Caco-2 (cell line): ENCODE measurements at regions not wholly inside any gene's neighbourhood (a gene's known extent, or its start where the extent isn't known, plus 50 kb on each side); places are given as distances from the start of the nearest gene placed in this dataset.
"Not testable (repeated sequence)": the region's sequence is repeated elsewhere in the genome, so short reads cannot be mapped to it uniquely, and the experiment has no call there.

ENCODE experiments used
- BruUV-seq: library from RNA; stranded (reverse); fragments of 400-500 nt; replicated peaks from 2 replicates; lab custom pipeline; 2021; lab: Mats Ljungman, UMichigan
- CTCF ChIA-PET: fragments of 300-600 bp; sonication (Branson Sonifier 250); formaldehyde crosslinking; loops from one replicate; lab custom pipeline; 2022; ENCODE audit warnings: antibody characterized with exemption; lab: Charles Lee
- POLR2A ChIA-PET: fragments of 300-600 bp; sonication (Branson Sonifier 250); formaldehyde crosslinking; loops from one replicate; lab custom pipeline; 2022; ENCODE audit warnings: antibody characterized with exemption; lab: Charles Lee
- DNase-seq, 2 experiments: peaks; one replicate each; pipeline versions ENCODE4 v3.0.0 to v3.0.0-alpha.2; 2020 to 2022
- H3K27me3 ChIP-seq: replicated peaks from 2 replicates; pipeline ENCODE4 v1.6.0; 2011; ENCODE audit warnings: low read length; ENCODE audit not compliant: control insufficient read depth, insufficient read depth
- H3K36me3 ChIP-seq: 2 replicates; pipeline ENCODE4 v1.5.1; 2011; ENCODE audit warnings: low read length; ENCODE audit not compliant: control insufficient read depth, insufficient read depth
- H3K4me1 ChIP-seq: fragments of 250-450 bp; sonication (Bioruptor Pico); 2 replicates; pipeline ENCODE4 v1.5.1; 2020; ENCODE audit warnings: mild to moderate bottlenecking
- H3K4me3 ChIP-seq: 2 replicates; pipeline ENCODE4 v1.5.1; 2011; ENCODE audit warnings: low read depth, mild to moderate bottlenecking, control low read depth, low read length
- H3K9me3 ChIP-seq: fragments of 250-450 bp; sonication (Bioruptor Pico); 2 replicates; pipeline ENCODE4 v1.5.1; 2020; ENCODE audit warnings: mild to moderate bottlenecking, moderate library complexity
- H3K27ac Mint-ChIP-seq: one replicate; pipeline ENCODE4 v1.8.0; 2022; ENCODE audit warnings: mixed read lengths; ENCODE audit not compliant: unreplicated experiment
- H3K27me3 Mint-ChIP-seq: one replicate; pipeline ENCODE4 v1.8.0; 2022; ENCODE audit warnings: mixed read lengths; ENCODE audit not compliant: insufficient read depth, unreplicated experiment
- H3K36me3 Mint-ChIP-seq: one replicate; pipeline ENCODE4 v1.8.0; 2022; ENCODE audit warnings: mild to moderate bottlenecking, mixed read lengths; ENCODE audit not compliant: insufficient read depth, unreplicated experiment
- H3K4me1 Mint-ChIP-seq: one replicate; pipeline ENCODE4 v1.8.0; 2022; ENCODE audit warnings: low read depth, mixed read lengths; ENCODE audit not compliant: unreplicated experiment
- H3K4me3 Mint-ChIP-seq: one replicate; pipeline ENCODE4 v1.8.0; 2022; ENCODE audit warnings: mild to moderate bottlenecking, moderate library complexity, mixed read lengths; ENCODE audit not compliant: unreplicated experiment
- H3K9me3 Mint-ChIP-seq: one replicate; pipeline ENCODE4 v1.8.0; 2022; ENCODE audit warnings: mixed read lengths; ENCODE audit not compliant: unreplicated experiment
- intact Hi-C: fragments of 100-400 bp; cut with micrococcal nuclease; formaldehyde crosslinking; loops from one replicate; pipeline ENCODE4 v1.10.0; 2022; ENCODE audit not compliant: unreplicated experiment
- TF ChIP-seq, protein P1 (sequence below), 2 experiments: fragments of 200-600 bp in 1 of 2; IDR thresholded peaks; 1 replicate in 1 of 2; 2 replicates in 1 of 2; pipeline versions ENCODE4 v1.5.1 to v1.8.0; 2011 to 2022; ENCODE audit warnings: antibody characterized with exemption in 1 of 2, control low read depth in 1 of 2, inconsistent platforms in 1 of 2, low read depth in 1 of 2, low read length in 1 of 2, mild to moderate bottlenecking in 1 of 2, moderate library complexity in 1 of 2; ENCODE audit not compliant: insufficient read depth in 1 of 2, severe bottlenecking in 1 of 2, unreplicated experiment in 1 of 2

DNA sequence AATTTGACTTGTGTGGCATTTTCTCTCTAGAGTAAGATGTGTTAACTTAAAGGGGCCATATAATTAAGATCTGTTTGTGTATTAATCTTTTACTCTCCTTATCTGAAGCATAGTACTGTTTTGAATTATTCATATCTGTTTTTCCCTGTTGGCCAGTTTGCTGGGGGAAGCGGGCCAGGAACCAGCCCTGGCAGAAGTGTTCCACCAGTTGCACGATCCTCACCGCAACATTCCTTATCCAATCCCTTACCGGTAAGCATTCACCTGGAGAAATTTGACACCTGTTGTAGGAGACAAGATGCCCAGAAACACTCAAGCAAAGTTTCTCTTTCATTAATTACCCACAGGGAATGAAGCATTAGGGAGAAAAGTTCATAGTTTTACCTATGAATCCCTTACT is 92.2 kb upstream of the GARIN1A start:
- H3K9me3 Mint-ChIP-seq, H3K36me3 ChIP-seq, BruUV-seq, H3K4me1 ChIP-seq, H3K27ac Mint-ChIP-seq, H3K4me3 ChIP-seq, H3K4me3 Mint-ChIP-seq, DNase-seq, CTCF ChIA-PET, H3K9me3 ChIP-seq, H3K27me3 ChIP-seq, H3K27me3 Mint-ChIP-seq, POLR2A ChIA-PET, H3K4me1 Mint-ChIP-seq, intact Hi-C loops: not testable (repeated sequence)
- peaks cover 33% of the 10 kb centered on the region for H3K36me3 Mint-ChIP-seq

DNA sequence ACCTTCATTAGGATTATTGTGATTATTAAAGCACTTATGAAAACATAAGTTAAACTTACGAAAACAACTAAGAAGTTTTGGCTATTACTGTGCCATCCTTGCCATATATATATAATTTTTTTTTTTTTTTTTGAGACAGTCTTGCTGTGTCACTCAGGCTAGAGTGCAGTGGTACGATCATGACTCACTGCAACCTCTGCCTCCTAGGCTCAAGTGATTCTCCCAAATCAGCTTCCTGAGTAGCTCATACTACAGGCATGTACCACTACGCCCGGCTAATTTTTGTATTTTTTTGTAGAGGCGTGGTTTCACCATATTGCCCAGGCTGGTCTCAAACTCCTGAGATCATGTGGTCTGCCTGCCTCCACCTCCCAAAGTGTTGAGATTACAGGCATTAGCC is 91.0 kb upstream of the GARIN1A start:
- H3K4me1 Mint-ChIP-seq, H3K4me1 ChIP-seq, POLR2A ChIA-PET, H3K27ac Mint-ChIP-seq, H3K9me3 ChIP-seq, H3K27me3 ChIP-seq, DNase-seq, H3K27me3 Mint-ChIP-seq, H3K9me3 Mint-ChIP-seq, CTCF ChIA-PET, H3K4me3 Mint-ChIP-seq, H3K36me3 ChIP-seq, H3K4me3 ChIP-seq, BruUV-seq, intact Hi-C loops: not testable (repeated sequence)
- peaks cover 35% of the 10 kb centered on the region for H3K36me3 Mint-ChIP-seq

DNA sequence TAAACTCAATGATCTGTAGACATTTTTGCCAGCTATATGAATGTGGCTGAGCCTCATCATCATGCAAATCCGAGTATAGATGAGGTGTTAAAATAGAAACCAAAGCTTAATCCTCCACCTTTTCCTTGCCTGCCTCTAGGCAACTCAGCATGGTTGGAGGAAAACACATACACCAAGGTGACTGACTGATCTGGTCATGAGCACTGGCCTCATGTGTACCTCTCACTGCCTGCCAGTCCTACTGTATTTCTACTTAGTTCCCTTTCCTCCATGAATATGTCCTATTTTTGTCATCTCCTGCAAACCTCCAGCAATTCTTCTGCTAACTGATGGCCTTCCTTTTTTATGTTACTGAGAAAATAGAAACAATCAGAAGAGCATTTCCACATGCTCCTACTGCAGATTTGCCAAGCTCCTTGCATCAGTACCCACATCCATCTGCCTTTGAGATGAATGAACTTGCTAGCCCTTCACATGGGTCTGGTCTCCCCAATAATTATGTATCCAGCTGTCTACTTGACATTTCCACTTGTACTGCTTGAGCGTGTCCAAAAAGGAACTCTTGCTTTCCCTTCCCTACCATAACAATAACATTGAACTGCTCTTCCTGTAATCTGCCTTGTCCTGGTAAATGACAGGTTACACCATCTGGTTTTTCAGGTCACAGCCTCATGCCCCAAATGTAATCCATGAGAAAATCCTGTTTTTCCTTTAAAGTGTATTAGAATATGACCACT is 90.1 kb upstream of the GARIN1A start:
- DNase-seq, H3K4me3 Mint-ChIP-seq, H3K27me3 ChIP-seq, H3K4me3 ChIP-seq, H3K4me1 Mint-ChIP-seq, CTCF ChIA-PET, H3K4me1 ChIP-seq, BruUV-seq, H3K27me3 Mint-ChIP-seq, H3K9me3 ChIP-seq, H3K27ac Mint-ChIP-seq, H3K36me3 ChIP-seq, intact Hi-C loops, H3K9me3 Mint-ChIP-seq, POLR2A ChIA-PET: not testable (repeated sequence)
- H3K36me3 Mint-ChIP-seq: peaks cover 44% of the 10 kb centered on the region

DNA sequence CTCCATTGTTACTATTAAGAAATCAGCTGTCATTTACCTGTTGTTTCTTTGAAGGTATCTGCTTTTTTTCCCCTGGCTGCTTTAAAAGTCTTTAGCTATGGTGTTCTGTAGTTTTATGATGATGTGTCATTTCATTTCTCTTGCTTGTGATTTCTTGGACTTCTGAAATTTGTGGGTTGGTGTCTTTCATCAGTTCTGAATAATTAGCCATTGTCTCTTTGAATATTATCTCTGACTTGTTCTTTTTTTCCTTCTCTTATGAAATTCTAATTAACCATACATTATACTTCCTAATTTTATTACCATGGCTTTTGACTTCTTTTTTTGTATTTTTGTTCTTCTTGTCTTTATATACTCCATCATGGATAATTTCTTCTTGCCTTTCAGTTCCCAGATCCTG is 85.4 kb upstream of the GARIN1A start:
- H3K27me3 Mint-ChIP-seq, H3K4me3 ChIP-seq, BruUV-seq, H3K27me3 ChIP-seq, H3K4me3 Mint-ChIP-seq, H3K4me1 Mint-ChIP-seq, H3K27ac Mint-ChIP-seq, CTCF ChIA-PET, H3K9me3 ChIP-seq, POLR2A ChIA-PET, H3K36me3 ChIP-seq, H3K4me1 ChIP-seq, H3K9me3 Mint-ChIP-seq, intact Hi-C loops, DNase-seq: not testable (repeated sequence)
- peaks cover 66% of the 10 kb centered on the region for H3K36me3 Mint-ChIP-seq

DNA sequence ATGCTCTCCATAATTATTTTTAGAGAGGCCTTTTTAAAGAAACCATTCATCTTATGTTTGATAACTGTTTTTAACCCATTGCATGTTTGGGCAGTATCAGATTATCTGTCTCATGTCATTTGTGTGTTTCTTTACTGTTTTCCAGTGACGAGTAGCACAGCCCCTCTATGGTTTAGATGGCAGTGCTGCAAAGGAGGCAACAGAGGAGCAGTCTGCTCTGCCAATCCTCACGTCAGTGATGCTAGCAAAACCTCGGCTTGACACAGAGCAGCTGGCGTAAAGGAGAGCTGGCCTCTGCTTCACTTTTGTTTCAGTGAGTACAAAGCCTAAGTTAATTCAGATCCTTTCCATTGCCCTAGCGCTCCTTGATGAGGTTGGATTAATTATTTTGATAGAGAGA is 80.4 kb upstream of the GARIN1A start:
- Histone ChIP-seq H3K4me3 (no peak overlapping the region), H3K36me3 (no peaks in the 10 kb centered on the region; the same call in 1 of the 2 replicates), H3K4me1 (no peaks in the 10 kb centered on the region), H3K27me3 (no peaks in the 10 kb centered on the region), H3K9me3 (no peaks in the 10 kb centered on the region)
- ChIA-PET POLR2A (no interaction called here), CTCF (no interaction called here)
- Mint-ChIP-seq H3K9me3 (no peaks in the 10 kb centered on the region), H3K4me3 (no peak overlapping the region), H3K36me3 (peaks cover 61% of the 10 kb centered on the region), H3K27ac (no peak overlapping the region), H3K4me1 (peaks cover 13% of the 10 kb centered on the region), H3K27me3 (no peaks in the 10 kb centered on the region)
- TF ChIP-seq, protein P1, sequence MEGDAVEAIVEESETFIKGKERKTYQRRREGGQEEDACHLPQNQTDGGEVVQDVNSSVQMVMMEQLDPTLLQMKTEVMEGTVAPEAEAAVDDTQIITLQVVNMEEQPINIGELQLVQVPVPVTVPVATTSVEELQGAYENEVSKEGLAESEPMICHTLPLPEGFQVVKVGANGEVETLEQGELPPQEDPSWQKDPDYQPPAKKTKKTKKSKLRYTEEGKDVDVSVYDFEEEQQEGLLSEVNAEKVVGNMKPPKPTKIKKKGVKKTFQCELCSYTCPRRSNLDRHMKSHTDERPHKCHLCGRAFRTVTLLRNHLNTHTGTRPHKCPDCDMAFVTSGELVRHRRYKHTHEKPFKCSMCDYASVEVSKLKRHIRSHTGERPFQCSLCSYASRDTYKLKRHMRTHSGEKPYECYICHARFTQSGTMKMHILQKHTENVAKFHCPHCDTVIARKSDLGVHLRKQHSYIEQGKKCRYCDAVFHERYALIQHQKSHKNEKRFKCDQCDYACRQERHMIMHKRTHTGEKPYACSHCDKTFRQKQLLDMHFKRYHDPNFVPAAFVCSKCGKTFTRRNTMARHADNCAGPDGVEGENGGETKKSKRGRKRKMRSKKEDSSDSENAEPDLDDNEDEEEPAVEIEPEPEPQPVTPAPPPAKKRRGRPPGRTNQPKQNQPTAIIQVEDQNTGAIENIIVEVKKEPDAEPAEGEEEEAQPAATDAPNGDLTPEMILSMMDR (IDR thresholded peaks at IDR 0.05; ENCODE audit: insufficient read depth in 1 of 2, low read depth in 1 of 2, low read length in 1 of 2, severe bottlenecking in 1 of 2, unreplicated experiment in 1 of 2): no peak
- intact Hi-C loops: no loop called here
- DNase-seq: no peak
- BruUV-seq: no TSS peak

DNA sequence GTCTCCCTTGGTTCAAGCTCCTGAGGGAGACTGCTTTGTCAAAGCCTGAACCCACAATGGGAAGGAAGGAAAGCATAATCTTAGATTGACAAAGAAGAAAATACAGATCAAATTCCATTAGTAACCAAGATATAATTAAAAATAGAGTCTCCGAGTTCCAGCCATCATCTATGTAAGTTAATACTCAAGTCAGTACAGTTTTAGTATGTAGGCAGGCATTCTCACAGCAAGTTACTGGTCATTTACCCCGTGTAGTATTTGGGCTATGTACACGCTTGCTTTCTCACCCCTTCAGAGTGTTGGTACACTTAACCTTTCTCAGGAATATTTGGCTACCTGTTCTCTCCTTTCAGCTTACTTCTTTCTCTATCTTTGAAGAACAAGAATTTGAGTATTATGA is 79.9 kb upstream of the GARIN1A start:
- H3K27me3 Mint-ChIP-seq, DNase-seq, H3K4me1 ChIP-seq, H3K9me3 ChIP-seq, intact Hi-C loops, H3K4me3 Mint-ChIP-seq, BruUV-seq, H3K36me3 ChIP-seq, CTCF ChIA-PET, H3K27ac Mint-ChIP-seq, H3K9me3 Mint-ChIP-seq, H3K4me3 ChIP-seq, H3K27me3 ChIP-seq, POLR2A ChIA-PET: not testable (repeated sequence)
- H3K36me3 Mint-ChIP-seq: peaks cover 60% of the 10 kb centered on the region
- H3K4me1 Mint-ChIP-seq: peaks cover 16% of the 10 kb centered on the region
